Esophagus squamous epithelium (tissue), 4 donors: ENCODE measurements at regions not wholly inside any gene's neighbourhood (a gene's known extent, or its start where the extent isn't known, plus 50 kb on each side); places are given as distances from the start of the nearest gene placed in this dataset.

Experiments used
- POLR2A ChIP-seq, 4 donors: fragments of 450-650 bp; IDR thresholded peaks; one replicate each; pipeline ENCODE4 v1.6.1; 2017; ENCODE audit warnings: antibody characterized with exemption in 4 of 4, mild to moderate bottlenecking in 4 of 4, moderate library complexity in 3 of 4
- TF ChIP-seq, protein P1 (sequence below), 6 experiments: fragments of 450-650 bp in 4 of 6; fragments of 200-600 bp in 2 of 6; sonication (generic) in 2 of 6; IDR thresholded peaks; one replicate each; pipeline ENCODE4 v1.5.1; 2016 to 2019; ENCODE audit warnings: antibody characterized with exemption in 6 of 6, mild to moderate bottlenecking in 4 of 6, moderate library complexity in 4 of 6

DNA sequence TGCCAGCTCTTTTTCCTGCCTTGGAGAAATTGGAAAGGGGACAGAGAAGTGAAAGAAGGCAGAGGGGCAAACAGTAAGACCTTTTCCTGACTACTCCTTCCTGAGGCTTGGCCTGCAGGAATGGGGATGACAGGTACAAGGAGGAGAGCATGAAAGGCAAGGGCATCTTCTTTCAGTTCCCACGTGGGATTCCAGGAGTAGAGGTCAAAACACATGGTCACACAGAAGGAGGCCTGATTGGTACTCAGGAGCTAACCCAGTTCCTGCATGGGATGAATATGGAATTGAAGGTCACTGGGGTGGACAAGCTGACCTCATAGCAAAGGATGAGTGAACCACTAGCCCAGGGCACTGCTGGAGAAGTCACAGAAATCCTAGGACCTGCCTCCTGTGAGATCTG is 112.5 kb upstream of the ZNF366 start:
- TF ChIP-seq, protein P1, sequence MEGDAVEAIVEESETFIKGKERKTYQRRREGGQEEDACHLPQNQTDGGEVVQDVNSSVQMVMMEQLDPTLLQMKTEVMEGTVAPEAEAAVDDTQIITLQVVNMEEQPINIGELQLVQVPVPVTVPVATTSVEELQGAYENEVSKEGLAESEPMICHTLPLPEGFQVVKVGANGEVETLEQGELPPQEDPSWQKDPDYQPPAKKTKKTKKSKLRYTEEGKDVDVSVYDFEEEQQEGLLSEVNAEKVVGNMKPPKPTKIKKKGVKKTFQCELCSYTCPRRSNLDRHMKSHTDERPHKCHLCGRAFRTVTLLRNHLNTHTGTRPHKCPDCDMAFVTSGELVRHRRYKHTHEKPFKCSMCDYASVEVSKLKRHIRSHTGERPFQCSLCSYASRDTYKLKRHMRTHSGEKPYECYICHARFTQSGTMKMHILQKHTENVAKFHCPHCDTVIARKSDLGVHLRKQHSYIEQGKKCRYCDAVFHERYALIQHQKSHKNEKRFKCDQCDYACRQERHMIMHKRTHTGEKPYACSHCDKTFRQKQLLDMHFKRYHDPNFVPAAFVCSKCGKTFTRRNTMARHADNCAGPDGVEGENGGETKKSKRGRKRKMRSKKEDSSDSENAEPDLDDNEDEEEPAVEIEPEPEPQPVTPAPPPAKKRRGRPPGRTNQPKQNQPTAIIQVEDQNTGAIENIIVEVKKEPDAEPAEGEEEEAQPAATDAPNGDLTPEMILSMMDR (IDR thresholded peaks at IDR 0.05), result no peak
- TF ChIP-seq POLR2A (IDR thresholded peaks at IDR 0.05), result no peak
